ENCODE measurements at regions not wholly inside any gene's neighbourhood (a gene's known extent, or its start where the extent isn't known, plus 50 kb on each side); places are given as distances from the start of the nearest gene placed in this dataset.

GRCh38 chr15:96565266-96565665 lies 234.8 kb downstream of the NR2F2 start:
- TF ChIP-seq HOMEZ (CRISPR knock-in tag; IDR thresholded peaks at IDR 0.05) (no peak), ZFX (CRISPR knock-in tag; IDR thresholded peaks at IDR 0.05) (no peak), ATF6 (CRISPR knock-in tag; IDR thresholded peaks at IDR 0.05) (no peak), FOXA3 (CRISPR knock-in tag; conservative IDR thresholded peaks at IDR 0.05 in 1 of 2, IDR thresholded peaks at IDR 0.05 in 1 of 2) (no peak), CBFB (CRISPR knock-in tag; IDR thresholded peaks at IDR 0.05) (no peak), SMARCB1 (IDR thresholded peaks at IDR 0.05; ENCODE audit: insufficient read length, low read depth) (no peak), KDM4B (IDR thresholded peaks at IDR 0.05; ENCODE audit: borderline replicate concordance in 2 of 2, low read depth in 1 of 2) (no peak), NFE2L1 (tag; IDR thresholded peaks at IDR 0.05; ENCODE audit: borderline replicate concordance, low read depth) (no peak), ATF3 (IDR thresholded peaks at IDR 0.05) (no peak), ATF3 (CRISPR knock-in tag; conservative IDR thresholded peaks at IDR 0.05) (no peak), FOXK2 (conservative IDR thresholded peaks at IDR 0.05 in 1 of 2, IDR thresholded peaks at IDR 0.05 in 1 of 2; ENCODE audit: low read depth in 2 of 2) (no peak), POLR2AphosphoS5 (IDR thresholded peaks at IDR 0.05; ENCODE audit: control insufficient read depth, insufficient read depth, low read depth, low read length) (no peak)

All from K562 (cell line).